Colonic mucosa (tissue), 4 donors: ENCODE measurements at regions not wholly inside any gene's neighbourhood (a gene's known extent, or its start where the extent isn't known, plus 50 kb on each side); places are given as distances from the start of the nearest gene placed in this dataset.
"Not testable (repeated sequence)": the region's sequence is repeated elsewhere in the genome, so short reads cannot be mapped to it uniquely, and the experiment has no call there.

Experiments
- DNase-seq: peaks from one replicate; pipeline ENCODE4 v3.0.0-alpha.2; 2020
- H3K27ac ChIP-seq: fragments of 200-600 bp; one replicate; pipeline ENCODE4 v1.8.0; 2021
- H3K27me3 ChIP-seq: fragments of 200-600 bp; one replicate; pipeline ENCODE4 v1.8.0; 2021
- H3K36me3 ChIP-seq: fragments of 200-600 bp; one replicate; pipeline ENCODE4 v1.8.0; 2021
- H3K4me1 ChIP-seq: fragments of 200-600 bp; one replicate; pipeline ENCODE4 v1.8.0; 2021; ENCODE audit warnings: mild to moderate bottlenecking
- H3K4me3 ChIP-seq: fragments of 200-600 bp; one replicate; pipeline ENCODE4 v1.8.0; 2021
- H3K9ac ChIP-seq, 2 donors: one replicate each; pipeline ENCODE4 v1.7.0; 2013; ENCODE audit warnings: control low read depth in 2 of 2, low read depth in 2 of 2, low read length in 2 of 2
- H3K9me3 ChIP-seq: fragments of 200-600 bp; one replicate; pipeline ENCODE4 v1.8.0; 2021
- CTCF ChIP-seq: fragments of 200-600 bp; IDR thresholded peaks from one replicate; pipeline ENCODE4 v1.8.0; 2022; ENCODE audit warnings: antibody characterized with exemption, mild to moderate bottlenecking
- intact Hi-C: fragments of 100-400 bp; cut with DNase I; formaldehyde crosslinking; loops from one replicate; pipeline ENCODE4 v1.14.1; 2022
- donor health status: healthy.
- donor health status: DM: no; HTN: no; CAD: no.
- donor health status: DM: no; HTN: no; CAD: no.

- Histone ChIP-seq H3K27ac (no peak overlapping the region), H3K9me3 (no peaks in the 10 kb centered on the region), H3K4me1 (no peaks in the 10 kb centered on the region), H3K36me3 (no peaks in the 10 kb centered on the region), H3K27me3 (no peaks in the 10 kb centered on the region), H3K9ac (no peak overlapping the region), H3K4me3 (no peak overlapping the region)
- no peak for DNase-seq
- no peak for TF ChIP-seq CTCF
- intact Hi-C loops: no loop called here
These were observed 66.4 kb upstream of the SOD1 start for GRCh38 chr21:31592963-31593560.

- intact Hi-C loops: no loop called here
- H3K27ac ChIP-seq: no peak overlapping the region
- TF ChIP-seq CTCF: no peak
- H3K9me3 ChIP-seq: no peaks in the 10 kb centered on the region
- H3K4me3 ChIP-seq: no peak overlapping the region
- no peaks in the 10 kb centered on the region for H3K4me1 ChIP-seq
- no peaks in the 10 kb centered on the region for H3K36me3 ChIP-seq
- DNase-seq: no peak
- no peak overlapping the region for H3K9ac ChIP-seq
- H3K27me3 ChIP-seq: no peaks in the 10 kb centered on the region
These were observed 67.0 kb upstream of the SOD1 start for GRCh38 chr21:31592516-31592915.

GRCh38 chr21:31589820-31590219, 69.7 kb upstream of the SOD1 start:
- Histone ChIP-seq H3K4me3 (no peak overlapping the region), H3K27ac (no peak overlapping the region), H3K9ac (no peak overlapping the region), H3K4me1 (no peaks in the 10 kb centered on the region), H3K9me3 (no peaks in the 10 kb centered on the region), H3K27me3 (no peaks in the 10 kb centered on the region), H3K36me3 (no peaks in the 10 kb centered on the region)
- no peak for TF ChIP-seq CTCF
- intact Hi-C loops: no loop called here
- DNase-seq: no peak

GRCh38 chr21:31586118-31586517, 73.4 kb upstream of the SOD1 start:
- H3K27ac ChIP-seq: no peak overlapping the region
- no peaks in the 10 kb centered on the region for H3K4me1 ChIP-seq
- intact Hi-C loops: no loop called here
- no peaks in the 10 kb centered on the region for H3K9me3 ChIP-seq
- no peak overlapping the region for H3K4me3 ChIP-seq
- TF ChIP-seq CTCF: no peak
- no peak overlapping the region for H3K9ac ChIP-seq
- no peaks in the 10 kb centered on the region for H3K27me3 ChIP-seq
- no peak for DNase-seq
- no peaks in the 10 kb centered on the region for H3K36me3 ChIP-seq

- H3K4me3 ChIP-seq, H3K27ac ChIP-seq, H3K9ac ChIP-seq, intact Hi-C loops, DNase-seq, H3K36me3 ChIP-seq, H3K9me3 ChIP-seq, H3K4me1 ChIP-seq, H3K27me3 ChIP-seq: not testable (repeated sequence)
These were observed 75.6 kb upstream of the SOD1 start for GRCh38 chr21:31583937-31584336.

GRCh38 chr21:31583498-31583897, 76.0 kb upstream of the SOD1 start:
- no peak overlapping the region for H3K4me3 ChIP-seq
- no peaks in the 10 kb centered on the region for H3K36me3 ChIP-seq
- no peak overlapping the region for H3K27ac ChIP-seq
- no peak for TF ChIP-seq CTCF
- intact Hi-C loops: no loop called here
- no peaks in the 10 kb centered on the region for H3K9me3 ChIP-seq
- no peak for DNase-seq
- H3K4me1 ChIP-seq: no peaks in the 10 kb centered on the region
- no peaks in the 10 kb centered on the region for H3K27me3 ChIP-seq
- no peak overlapping the region for H3K9ac ChIP-seq
